Spinal cord (tissue), 9 donors: ENCODE measurements at regions not wholly inside any gene's neighbourhood (a gene's known extent, or its start where the extent isn't known, plus 50 kb on each side); places are given as distances from the start of the nearest gene placed in this dataset.

Source experiments
- DNase-seq, 6 donors: peaks; one replicate each; pipeline versions ENCODE4 v3.0.0 to v3.0.0-alpha.2; 2013 to 2015; ENCODE audit warnings: low spot score in 6 of 6, low read depth in 4 of 6
- H3K27ac ChIP-seq: one replicate; pipeline ENCODE4 v1.5.1; 2013; ENCODE audit warnings: low read depth, low read length, control low read depth
- H3K27me3 ChIP-seq: one replicate; pipeline ENCODE4 v1.6.1; 2013; ENCODE audit warnings: low read length; ENCODE audit not compliant: control insufficient read depth, insufficient read depth
- H3K36me3 ChIP-seq: one replicate; pipeline ENCODE4 v1.6.1; 2013; ENCODE audit warnings: low read length; ENCODE audit not compliant: control insufficient read depth, insufficient read depth
- H3K4me1 ChIP-seq: one replicate; pipeline ENCODE4 v1.6.1; 2013; ENCODE audit warnings: low read length; ENCODE audit not compliant: control insufficient read depth, insufficient read depth
- H3K4me3 ChIP-seq: one replicate; pipeline ENCODE4 v1.5.1; 2013; ENCODE audit warnings: low read depth, low read length, control low read depth
- H3K9me3 ChIP-seq: one replicate; pipeline ENCODE4 v1.6.1; 2013; ENCODE audit warnings: low read length; ENCODE audit not compliant: control insufficient read depth, insufficient read depth
- WGBS: methylation state at CpG from one replicate; pipeline ENCODE4 v1.1.5; 2013; ENCODE audit warnings: missing lambda C conversion rate; ENCODE audit not compliant: insufficient coverage; 5-methylcytosine and 5-hydroxymethylcytosine counted together
- donor health status: healthy.

DNA sequence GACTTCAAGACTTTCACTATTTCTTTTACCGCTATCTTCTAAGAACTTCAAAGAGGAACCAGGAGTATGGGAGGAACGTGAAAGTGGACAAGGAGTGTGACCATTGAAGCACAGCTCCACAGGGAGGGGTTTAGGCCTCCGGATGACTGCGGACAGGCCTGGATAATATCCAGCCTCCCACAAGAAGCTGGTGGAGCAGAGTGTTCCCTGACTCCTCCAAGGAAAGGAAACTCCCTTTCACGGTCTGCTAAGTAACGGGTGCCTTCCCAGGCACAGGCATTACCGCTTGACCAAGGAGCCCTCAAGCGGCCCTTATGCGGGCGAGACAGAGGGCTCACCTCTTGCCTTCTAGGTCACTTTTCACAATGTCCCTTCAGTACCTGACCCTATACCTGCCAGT is 267.0 kb downstream of the RPL10L start:
- Histone ChIP-seq H3K4me1 (no peaks in the 10 kb centered on the region), H3K36me3 (no peaks in the 10 kb centered on the region), H3K4me3 (no peak overlapping the region), H3K27me3 (no peaks in the 10 kb centered on the region), H3K27ac (no peak overlapping the region), H3K9me3 (peaks cover 3% of the 10 kb centered on the region)
- WGBS: 92% methylated on average over 2 of the region's 10 CpGs
- no peak for DNase-seq

GRCh38 chr14:46381674-46382073 is 269.9 kb downstream of the RPL10L start:
- WGBS: no CpG with 5 or more reads among the region's 2 CpGs
- no peaks in the 10 kb centered on the region for H3K27me3 ChIP-seq
- H3K4me1 ChIP-seq: no peaks in the 10 kb centered on the region
- no peaks in the 10 kb centered on the region for H3K36me3 ChIP-seq
- H3K4me3 ChIP-seq: no peak overlapping the region
- no peaks in the 10 kb centered on the region for H3K9me3 ChIP-seq
- DNase-seq: peak in 1 of 6 donors; percentile 1
- no peak overlapping the region for H3K27ac ChIP-seq

- DNase-seq: no peak
- 93% methylated on average over 2 of the region's 5 CpGs for WGBS
- Histone ChIP-seq H3K4me1 (no peaks in the 10 kb centered on the region), H3K4me3 (no peak overlapping the region), H3K27ac (no peak overlapping the region), H3K9me3 (no peaks in the 10 kb centered on the region), H3K36me3 (no peaks in the 10 kb centered on the region), H3K27me3 (no peaks in the 10 kb centered on the region)
These were observed 273.3 kb downstream of the RPL10L start for GRCh38 chr14:46378248-46378647.

DNA sequence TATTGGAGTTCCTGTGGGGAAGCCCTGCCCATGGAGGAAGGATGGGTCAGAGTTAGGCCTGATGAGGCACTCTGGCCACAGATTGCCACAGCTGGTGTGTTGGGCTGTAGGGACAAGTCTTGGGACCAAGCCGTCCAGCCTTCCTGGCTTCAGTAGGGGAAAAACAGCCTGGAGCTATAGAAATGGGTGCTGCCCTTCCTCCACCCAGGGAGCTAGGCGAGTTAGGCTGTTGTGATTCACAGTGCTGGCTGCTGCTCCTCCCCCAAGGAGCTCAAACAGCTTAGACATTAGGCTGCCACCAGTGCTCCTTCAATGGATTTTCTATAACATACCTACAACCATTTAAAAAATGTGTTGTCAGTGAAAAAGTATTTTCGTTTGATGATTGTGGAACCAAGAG is 274.3 kb downstream of the RPL10L start:
- no peaks in the 10 kb centered on the region for H3K27me3 ChIP-seq
- no peak overlapping the region for H3K4me3 ChIP-seq
- no peaks in the 10 kb centered on the region for H3K9me3 ChIP-seq
- no peaks in the 10 kb centered on the region for H3K4me1 ChIP-seq
- no peaks in the 10 kb centered on the region for H3K36me3 ChIP-seq
- no peak overlapping the region for H3K27ac ChIP-seq
- DNase-seq: no peak
- 100% methylated on average over 1 of the region's 3 CpGs for WGBS

GRCh38 chr14:46369391-46369790 is 282.2 kb downstream of the RPL10L start:
- Histone ChIP-seq H3K4me3 (no peak overlapping the region), H3K27ac (no peak overlapping the region), H3K4me1 (no peaks in the 10 kb centered on the region), H3K27me3 (no peaks in the 10 kb centered on the region), H3K9me3 (no peaks in the 10 kb centered on the region), H3K36me3 (no peaks in the 10 kb centered on the region)
- DNase-seq: no peak

GRCh38 chr14:46368275-46368674 is 283.3 kb downstream of the RPL10L start:
- Histone ChIP-seq H3K27ac (no peak overlapping the region), H3K27me3 (no peaks in the 10 kb centered on the region), H3K36me3 (no peaks in the 10 kb centered on the region), H3K4me3 (no peak overlapping the region), H3K4me1 (no peaks in the 10 kb centered on the region), H3K9me3 (no peaks in the 10 kb centered on the region)
- 20% methylated on average over 2 of the region's 3 CpGs for WGBS
- DNase-seq: peak in 2 of 6 donors; percentile 23 to 36

GRCh38 chr14:46352844-46353243 is 298.7 kb downstream of the RPL10L start:
- no peak for DNase-seq
- Histone ChIP-seq H3K4me1 (no peaks in the 10 kb centered on the region), H3K27me3 (no peaks in the 10 kb centered on the region), H3K36me3 (no peaks in the 10 kb centered on the region), H3K9me3 (no peaks in the 10 kb centered on the region), H3K27ac (no peak overlapping the region), H3K4me3 (no peak overlapping the region)
- no CpG with 5 or more reads among the region's 1 CpG for WGBS

DNA sequence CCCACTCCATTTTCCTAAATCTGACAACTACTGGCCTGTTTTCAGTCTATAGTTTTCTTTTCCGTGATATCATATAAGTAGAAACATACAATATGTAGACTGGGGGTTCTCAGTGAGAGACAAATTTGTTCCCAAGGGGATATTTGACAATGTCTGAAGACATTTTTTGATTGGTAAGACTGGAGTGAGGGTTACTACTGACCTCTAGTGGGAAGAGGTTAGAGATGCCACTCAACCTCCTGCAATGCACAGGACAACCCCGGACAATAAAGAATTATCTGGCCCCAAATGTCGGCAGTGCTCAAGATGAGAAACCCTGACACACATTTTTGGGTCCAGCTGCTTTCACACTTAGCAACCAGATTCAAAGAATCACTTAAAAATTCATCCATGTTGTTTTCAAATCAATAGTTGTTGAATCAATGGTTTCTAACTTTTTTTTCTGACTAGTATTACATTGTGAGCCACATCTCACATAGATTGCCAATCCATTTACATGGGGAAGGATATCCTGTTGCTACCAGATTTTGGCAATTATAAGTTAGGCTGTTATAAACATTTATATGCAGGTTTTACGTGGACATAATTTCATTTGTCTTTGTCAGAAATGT is 307.1 kb downstream of the RPL10L start:
- H3K4me3 ChIP-seq: no peak overlapping the region
- H3K36me3 ChIP-seq: no peaks in the 10 kb centered on the region
- peak in 1 of 6 donors; percentile 15 for DNase-seq
- H3K9me3 ChIP-seq: no peaks in the 10 kb centered on the region
- no CpG with 5 or more reads among the region's 4 CpGs for WGBS
- H3K4me1 ChIP-seq: no peaks in the 10 kb centered on the region
- no peak overlapping the region for H3K27ac ChIP-seq
- no peaks in the 10 kb centered on the region for H3K27me3 ChIP-seq

DNA sequence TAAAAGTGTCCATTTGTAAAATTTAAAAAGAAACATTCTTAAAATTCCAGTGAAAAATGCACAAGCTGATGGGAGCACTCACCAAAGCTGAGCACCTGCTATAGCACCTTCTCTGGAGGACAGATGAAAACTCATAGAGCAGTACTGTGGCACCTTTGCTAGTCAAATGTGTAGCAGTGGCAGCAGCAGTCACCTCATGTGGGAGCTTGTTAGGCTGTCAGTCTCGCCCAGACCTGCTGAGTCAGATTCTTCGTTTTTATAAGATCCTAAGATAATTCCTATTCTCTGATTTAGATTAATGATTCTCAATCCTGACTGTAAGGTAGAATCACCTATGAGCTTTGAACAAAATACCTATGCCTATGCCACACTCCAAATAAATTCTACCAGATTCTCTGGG is 325.8 kb downstream of the RPL10L start:
- WGBS: no CpG with 5 or more reads among the region's 2 CpGs
- Histone ChIP-seq H3K4me1 (no peaks in the 10 kb centered on the region), H3K27ac (no peak overlapping the region)

DNA sequence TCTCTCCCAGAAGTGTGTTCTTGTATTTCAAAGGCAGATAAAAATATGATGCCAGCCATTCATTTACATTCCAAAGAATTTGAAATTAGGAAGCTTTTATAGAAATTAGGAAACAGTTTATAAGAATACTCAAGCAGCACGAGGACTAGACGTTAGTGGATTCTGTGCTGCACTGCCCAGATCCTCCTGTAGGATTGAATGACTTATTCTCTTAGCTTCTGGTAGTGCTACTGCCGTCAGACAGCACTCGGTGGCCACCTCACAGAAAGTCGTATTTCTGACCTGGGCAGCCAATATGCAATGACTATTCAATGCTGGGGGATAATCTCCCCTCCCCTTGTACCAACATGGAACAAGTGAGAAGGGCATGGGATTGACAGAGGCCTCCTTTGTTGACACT is 326.4 kb downstream of the RPL10L start:
- Histone ChIP-seq H3K4me3 (no peak overlapping the region), H3K27me3 (no peaks in the 10 kb centered on the region), H3K4me1 (no peaks in the 10 kb centered on the region), H3K36me3 (no peaks in the 10 kb centered on the region), H3K27ac (no peak overlapping the region), H3K9me3 (no peaks in the 10 kb centered on the region)
- 89% methylated on average over 5 of the region's 5 CpGs for WGBS
- no peak for DNase-seq

More for the DNA sequence above, 325.8 kb downstream of the RPL10L start:
- Histone ChIP-seq H3K27me3 (no peaks in the 10 kb centered on the region), H3K36me3 (no peaks in the 10 kb centered on the region), H3K4me3 (no peak overlapping the region), H3K9me3 (no peaks in the 10 kb centered on the region)
- DNase-seq: no peak
